HG03571 (cell line): ENCODE measurements at regions not wholly inside any gene's neighbourhood (a gene's known extent, or its start where the extent isn't known, plus 50 kb on each side); places are given as distances from the start of the nearest gene placed in this dataset.
"Not testable (repeated sequence)": the region's sequence is repeated elsewhere in the genome, so short reads cannot be mapped to it uniquely, and the experiment has no call there.

Experiments used
- ATAC-seq: cut with Tn5 transposase; IDR thresholded peaks from one replicate; pipeline ENCODE4 v1.9.1; 2021; ENCODE audit not compliant: unreplicated experiment

GRCh38 chr16:10232757-10233156, 50.5 kb upstream of the GRIN2A start:
- ATAC-seq, result no peak

DNA sequence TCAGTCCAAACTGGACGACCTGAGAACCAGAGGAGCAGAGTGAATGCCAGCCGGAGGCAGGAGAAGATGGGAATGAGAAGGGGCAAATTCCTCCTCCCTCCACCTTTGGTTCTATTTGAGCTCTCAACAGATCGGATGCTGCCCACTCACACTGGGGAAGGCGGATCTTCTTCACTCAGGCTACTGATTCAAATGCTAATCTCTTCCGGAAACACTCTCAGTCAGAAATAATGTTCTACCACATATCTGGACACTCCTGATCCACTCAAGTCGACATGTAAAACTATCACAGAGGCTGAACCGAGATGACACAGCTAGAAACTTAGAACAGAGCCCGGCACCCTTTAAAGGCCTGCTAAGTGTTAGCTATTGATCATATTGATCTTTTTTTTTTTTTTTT, 57.4 kb upstream of the GRIN2A start:
- no peak for ATAC-seq

- ATAC-seq, result no peak
Observed at GRCh38 chr16:10240854-10241613, 58.8 kb upstream of the GRIN2A start.

- no peak for ATAC-seq
Observed at GRCh38 chr16:10242097-10242496, 59.9 kb upstream of the GRIN2A start.

GRCh38 chr16:10242916-10243315, 60.7 kb upstream of the GRIN2A start:
- ATAC-seq, result no peak

GRCh38 chr16:10245002-10245401, 62.8 kb upstream of the GRIN2A start:
- no peak for ATAC-seq

GRCh38 chr16:10250137-10250828, 68.1 kb upstream of the GRIN2A start:
- ATAC-seq, result no peak

GRCh38 chr16:10252155-10252554, 69.9 kb upstream of the GRIN2A start:
- ATAC-seq, result no peak

DNA sequence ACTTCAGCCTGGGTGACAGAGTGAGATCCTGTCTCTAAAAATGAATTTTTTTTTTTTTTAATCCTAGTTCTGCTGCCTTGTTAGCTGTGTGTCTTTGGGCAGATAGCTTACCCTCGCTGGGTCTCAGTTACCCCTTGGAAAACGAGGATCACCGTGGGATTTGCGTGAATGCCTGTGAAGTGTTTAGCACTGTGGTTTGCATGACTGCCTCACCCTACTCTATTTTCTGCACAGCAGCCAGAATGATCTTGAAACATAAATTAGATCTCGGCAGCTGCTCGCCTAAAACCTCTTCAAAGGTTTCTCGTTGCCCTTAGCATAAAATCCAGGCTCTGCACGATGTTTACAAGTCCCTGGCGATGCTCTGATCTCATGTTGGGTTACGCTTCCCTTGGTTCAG, 71.2 kb upstream of the GRIN2A start:
- no peak for ATAC-seq

- no peak for ATAC-seq
Observed at GRCh38 chr16:10255728-10256127, 73.5 kb upstream of the GRIN2A start.

- no peak for ATAC-seq
Observed at GRCh38 chr16:10256784-10257641, 74.8 kb upstream of the GRIN2A start.

- not testable (repeated sequence) for ATAC-seq
Observed at GRCh38 chr16:10257642-10258251, 75.5 kb upstream of the GRIN2A start.

GRCh38 chr16:10258930-10259603, 76.8 kb upstream of the GRIN2A start:
- ATAC-seq, result not testable (repeated sequence)

GRCh38 chr16:10261077-10261476, 78.8 kb upstream of the GRIN2A start:
- no peak for ATAC-seq

- not testable (repeated sequence) for ATAC-seq
Observed at GRCh38 chr16:10261526-10261925, 79.3 kb upstream of the GRIN2A start.

- no peak for ATAC-seq
Observed at GRCh38 chr16:10262377-10263132, 80.3 kb upstream of the GRIN2A start.

- no peak for ATAC-seq
Observed at GRCh38 chr16:10265770-10266615, 83.8 kb upstream of the GRIN2A start.

DNA sequence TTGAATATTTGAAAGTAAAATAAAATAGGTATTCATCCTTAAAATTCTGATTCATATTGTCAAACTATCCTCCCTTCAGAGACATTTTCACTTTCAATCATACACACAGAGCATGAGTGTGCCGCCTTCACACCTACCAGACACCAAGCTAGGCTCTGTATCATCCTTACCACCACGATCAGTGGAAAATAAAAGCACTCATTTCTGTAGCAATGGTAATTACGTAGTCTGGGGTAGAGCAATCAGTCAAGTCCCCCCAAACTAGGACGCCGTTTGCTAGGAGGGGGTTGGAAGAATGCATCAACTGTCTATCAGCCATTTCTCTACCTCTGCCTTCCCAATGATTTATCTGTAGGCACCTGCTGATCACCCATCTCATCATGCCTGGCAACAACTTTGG, 84.6 kb upstream of the GRIN2A start:
- ATAC-seq, result peak; percentile 69

DNA sequence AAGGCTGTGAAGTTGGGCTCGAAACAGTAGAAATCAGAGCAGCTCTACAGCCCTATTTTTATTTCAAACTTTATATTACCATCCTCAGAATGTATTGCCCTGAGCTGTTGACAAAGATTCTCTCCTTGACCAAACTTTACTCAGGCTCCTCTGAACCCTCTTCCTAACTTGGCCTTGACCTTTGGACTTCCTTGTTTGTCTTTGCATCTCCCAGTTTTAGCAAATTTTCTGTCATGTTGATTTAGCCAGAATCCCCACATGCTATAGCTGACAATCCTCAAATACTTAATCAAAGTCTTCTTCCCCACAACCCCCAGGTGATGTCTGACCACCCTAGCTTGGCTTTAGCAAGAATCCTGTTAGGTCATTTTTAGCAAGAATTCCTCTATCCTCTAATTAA, 87.4 kb upstream of the GRIN2A start:
- ATAC-seq, result no peak
